Fibroblast of pulmonary artery (primary cell): ENCODE measurements at regions not wholly inside any gene's neighbourhood (a gene's known extent, or its start where the extent isn't known, plus 50 kb on each side); places are given as distances from the start of the nearest gene placed in this dataset.
"Not testable (repeated sequence)": the region's sequence is repeated elsewhere in the genome, so short reads cannot be mapped to it uniquely, and the experiment has no call there.

ENCODE experiments used
- DNase-seq: peaks from one replicate; pipeline ENCODE4 v3.0.0-alpha.2; 2010; ENCODE audit warnings: low read depth
- H3K4me3 ChIP-seq: replicated peaks from 2 replicates; pipeline ENCODE4 v1.5.1; 2011; ENCODE audit warnings: low read depth, mild to moderate bottlenecking, control low read depth, low read length, moderate library complexity
- TF ChIP-seq, protein P1 (sequence below): IDR thresholded peaks from 2 replicates; pipeline ENCODE4 v1.5.1; 2011; ENCODE audit warnings: mild to moderate bottlenecking, control low read depth, low read length, inconsistent platforms; ENCODE audit errors: missing control alignments

DNA sequence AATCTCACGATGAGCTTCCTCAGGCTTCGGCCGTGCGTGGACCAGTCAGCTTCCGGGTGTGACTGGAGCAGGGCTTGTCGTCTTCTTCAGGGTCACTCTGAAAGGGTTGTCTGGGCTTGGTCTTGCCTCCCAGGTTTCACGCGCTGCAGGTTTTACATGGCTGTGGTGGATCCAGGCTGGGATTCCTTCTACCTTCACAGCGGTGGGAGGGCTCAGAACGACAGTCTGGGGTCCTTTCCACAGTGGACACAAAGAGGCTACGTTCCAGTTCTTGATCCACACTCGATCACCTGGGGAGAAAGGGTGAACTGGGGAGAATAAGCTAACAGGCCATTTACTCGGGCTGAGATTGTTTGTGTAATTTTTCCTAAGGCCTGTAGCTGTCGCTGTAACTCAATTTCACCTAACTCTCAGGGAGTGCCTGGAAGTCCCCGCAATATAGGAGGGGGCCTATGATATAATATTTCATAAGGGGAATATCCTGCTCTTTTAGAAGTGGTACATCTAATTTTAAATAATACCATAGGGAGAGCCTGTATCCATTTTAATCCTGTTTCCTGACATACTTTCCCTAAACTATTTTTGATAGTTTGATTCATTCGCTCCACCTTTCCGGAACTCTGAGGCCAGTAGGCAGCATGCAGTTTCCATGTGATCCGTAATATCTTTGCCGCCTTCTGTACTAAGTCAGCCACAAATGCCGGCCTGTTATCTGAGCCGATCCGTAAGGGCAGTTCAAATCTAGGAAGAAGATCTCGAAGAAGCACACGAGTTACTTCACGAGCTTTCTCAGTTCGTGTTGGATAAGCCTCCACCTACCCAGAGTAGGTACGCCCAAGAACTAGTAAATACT is 97.4 kb upstream of the ZNF195 start:
- not testable (repeated sequence) for DNase-seq, H3K4me3 ChIP-seq
- TF ChIP-seq, protein P1, sequence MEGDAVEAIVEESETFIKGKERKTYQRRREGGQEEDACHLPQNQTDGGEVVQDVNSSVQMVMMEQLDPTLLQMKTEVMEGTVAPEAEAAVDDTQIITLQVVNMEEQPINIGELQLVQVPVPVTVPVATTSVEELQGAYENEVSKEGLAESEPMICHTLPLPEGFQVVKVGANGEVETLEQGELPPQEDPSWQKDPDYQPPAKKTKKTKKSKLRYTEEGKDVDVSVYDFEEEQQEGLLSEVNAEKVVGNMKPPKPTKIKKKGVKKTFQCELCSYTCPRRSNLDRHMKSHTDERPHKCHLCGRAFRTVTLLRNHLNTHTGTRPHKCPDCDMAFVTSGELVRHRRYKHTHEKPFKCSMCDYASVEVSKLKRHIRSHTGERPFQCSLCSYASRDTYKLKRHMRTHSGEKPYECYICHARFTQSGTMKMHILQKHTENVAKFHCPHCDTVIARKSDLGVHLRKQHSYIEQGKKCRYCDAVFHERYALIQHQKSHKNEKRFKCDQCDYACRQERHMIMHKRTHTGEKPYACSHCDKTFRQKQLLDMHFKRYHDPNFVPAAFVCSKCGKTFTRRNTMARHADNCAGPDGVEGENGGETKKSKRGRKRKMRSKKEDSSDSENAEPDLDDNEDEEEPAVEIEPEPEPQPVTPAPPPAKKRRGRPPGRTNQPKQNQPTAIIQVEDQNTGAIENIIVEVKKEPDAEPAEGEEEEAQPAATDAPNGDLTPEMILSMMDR = peak; percentile 16

DNA sequence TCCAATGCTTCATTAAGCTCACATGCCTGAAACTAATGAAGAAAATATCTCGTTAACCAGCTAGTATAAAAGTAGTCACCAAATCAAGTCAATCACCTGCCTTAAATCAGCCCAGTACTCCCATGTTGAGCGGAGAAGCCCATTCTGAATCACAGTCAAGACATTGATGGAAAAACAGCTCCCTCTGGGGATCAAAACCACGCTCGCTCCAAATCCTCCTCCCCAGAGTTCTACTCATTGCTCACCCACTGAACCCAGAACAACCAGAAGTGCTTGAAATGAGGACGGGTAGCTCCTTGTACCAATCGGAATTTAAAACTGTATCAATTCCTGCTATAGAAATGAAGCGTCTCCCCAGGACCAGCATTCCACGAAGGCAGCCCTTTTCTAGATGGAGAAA is 90.0 kb upstream of the ZNF195 start:
- not testable (repeated sequence) for DNase-seq, H3K4me3 ChIP-seq

DNA sequence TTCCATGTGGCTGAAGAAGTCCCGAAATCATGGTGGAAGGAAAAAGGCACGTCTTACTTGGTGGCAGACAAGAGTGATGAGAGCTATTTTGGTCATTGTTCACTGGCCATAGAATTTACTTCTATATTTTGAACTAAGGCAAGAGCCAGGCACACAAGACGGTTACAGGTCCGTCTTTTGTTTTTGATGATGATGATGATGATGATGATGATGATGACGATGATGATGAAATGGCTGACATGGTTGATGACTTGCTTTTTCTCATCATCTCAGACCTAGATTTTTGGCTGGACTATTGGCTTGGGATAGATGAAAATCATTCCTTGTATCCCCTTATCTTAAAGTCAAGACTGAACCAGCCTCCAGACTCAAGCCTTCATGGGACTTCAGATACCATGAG is 88.7 kb upstream of the ZNF195 start:
- H3K4me3 ChIP-seq, DNase-seq: not testable (repeated sequence)

DNA sequence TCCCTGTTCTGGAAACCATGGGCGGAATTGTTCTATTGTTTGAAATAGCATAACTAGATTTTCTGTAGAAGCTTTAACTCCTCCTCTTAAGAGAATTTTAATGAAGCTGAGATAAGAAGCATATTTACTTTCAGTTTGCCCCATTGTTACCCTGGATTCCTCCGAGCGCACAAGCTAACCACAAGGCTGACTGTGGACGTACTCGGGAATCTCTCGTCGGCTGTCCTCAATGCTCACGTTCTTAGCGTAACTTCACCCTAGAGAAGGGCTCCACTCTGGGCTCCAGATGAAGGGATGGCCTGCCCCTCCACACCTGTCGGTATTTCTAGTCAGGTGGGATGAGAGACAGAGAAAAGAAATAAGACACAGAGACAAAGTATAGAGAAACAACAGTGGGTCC is 76.7 kb upstream of the ZNF195 start:
- H3K4me3 ChIP-seq, DNase-seq: not testable (repeated sequence)

DNA sequence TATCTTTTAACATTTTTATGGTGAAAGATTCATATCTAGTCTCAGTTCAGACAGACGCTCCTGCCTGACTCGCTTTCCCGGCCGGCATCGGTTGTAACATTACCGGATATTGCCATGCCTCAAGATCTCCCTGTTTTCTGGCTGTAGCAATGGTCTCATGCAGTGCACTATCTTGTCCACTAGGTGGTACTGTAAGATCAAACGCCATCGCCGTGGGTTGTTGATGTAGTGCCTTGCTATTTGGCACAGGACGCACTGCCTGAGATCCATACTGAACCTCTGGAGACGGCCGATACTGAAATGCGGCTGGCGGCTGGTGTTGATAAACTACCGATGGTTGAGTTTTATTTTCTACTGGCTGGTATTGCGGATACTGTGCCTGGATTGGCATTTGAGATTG is 75.9 kb upstream of the ZNF195 start:
- peak; percentile 74 for DNase-seq
- not testable (repeated sequence) for H3K4me3 ChIP-seq
- TF ChIP-seq, protein P1 = peak; percentile 53

DNA sequence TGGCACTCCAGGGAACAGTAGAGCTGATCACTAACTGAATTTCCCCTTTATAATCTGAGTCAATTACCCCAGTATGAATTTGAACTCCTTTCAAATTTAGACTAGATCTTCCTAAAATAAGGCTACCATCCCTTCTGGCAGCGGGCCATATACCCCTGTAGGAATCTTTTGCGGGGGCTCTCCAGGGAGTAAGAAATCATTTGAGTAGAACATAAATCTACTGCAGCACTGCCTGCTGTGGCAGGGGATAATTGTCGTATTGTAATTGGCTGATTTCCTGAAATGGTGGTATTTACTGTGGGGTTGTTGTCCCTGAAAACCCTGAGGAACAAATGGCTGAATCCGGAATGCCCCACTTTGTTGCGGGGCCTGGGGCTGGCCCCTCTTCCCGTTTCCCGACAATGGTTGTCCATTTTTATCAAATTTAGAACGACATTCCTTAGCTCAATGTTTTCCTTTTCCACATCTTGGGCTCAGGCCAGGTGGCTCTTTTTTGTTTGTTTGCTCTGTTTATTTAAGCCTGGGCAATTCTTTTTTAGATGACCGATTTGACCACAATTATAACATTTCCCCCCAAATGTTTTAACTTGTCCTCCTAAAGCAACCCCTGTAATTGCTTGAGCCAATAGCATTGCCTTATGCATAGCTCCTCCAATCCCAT is 74.8 kb upstream of the ZNF195 start:
- not testable (repeated sequence) for H3K4me3 ChIP-seq, DNase-seq

DNA sequence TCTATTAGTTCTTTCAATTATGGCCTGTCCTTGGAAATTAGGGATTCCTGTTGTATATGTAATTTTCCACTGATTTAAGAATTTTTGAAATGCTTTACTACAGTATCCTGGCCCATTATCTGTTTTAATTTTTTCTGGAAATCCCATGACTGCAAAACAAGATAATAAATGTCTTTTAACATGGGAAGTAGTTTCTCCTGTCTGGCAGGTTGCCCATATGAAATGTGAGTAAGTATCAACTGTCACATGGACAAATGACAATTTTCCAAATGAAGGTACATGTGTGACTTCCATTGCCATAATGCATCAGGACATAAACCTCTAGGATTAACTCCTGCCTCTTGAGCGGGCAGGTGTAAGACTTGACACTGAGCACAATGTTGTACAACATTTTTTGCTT is 71.9 kb upstream of the ZNF195 start:
- DNase-seq, H3K4me3 ChIP-seq: not testable (repeated sequence)

DNA sequence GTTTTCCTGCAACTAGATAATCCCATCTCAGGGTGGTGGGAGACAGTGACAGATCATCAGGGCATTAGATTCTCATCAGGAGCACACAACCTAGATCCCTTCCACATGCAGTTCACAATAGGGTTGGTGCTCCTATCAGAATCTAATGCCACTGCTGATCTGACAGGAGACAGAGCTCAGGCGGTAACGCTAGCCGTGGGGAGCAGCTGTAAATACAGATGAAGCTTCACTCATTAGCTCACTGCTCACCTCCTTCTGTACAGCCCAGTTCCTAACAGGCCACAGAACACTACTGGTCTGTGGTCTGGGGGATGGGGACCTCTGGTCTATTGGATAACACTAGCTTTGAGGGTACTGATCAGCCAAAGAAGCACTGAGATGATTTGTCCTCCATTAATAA is 66.6 kb upstream of the ZNF195 start:
- DNase-seq, H3K4me3 ChIP-seq: not testable (repeated sequence)

DNA sequence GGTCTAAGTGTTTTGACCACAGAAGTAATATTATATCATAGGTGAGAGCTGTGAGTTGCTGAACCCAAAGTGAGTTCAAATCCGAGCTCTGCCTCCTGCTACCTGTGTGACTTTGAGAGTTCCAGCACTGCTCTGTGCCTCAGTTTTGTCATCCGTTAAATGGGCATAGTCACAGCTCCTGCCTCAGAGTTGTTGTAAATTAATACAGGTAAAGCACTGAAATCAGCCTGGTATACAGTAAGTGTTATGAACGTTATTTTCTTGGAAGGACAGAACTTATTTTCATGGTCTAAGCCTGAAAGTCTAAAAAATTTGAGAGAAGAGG is 65.4 kb upstream of the ZNF195 start:
- H3K4me3 ChIP-seq, DNase-seq: not testable (repeated sequence)

DNA sequence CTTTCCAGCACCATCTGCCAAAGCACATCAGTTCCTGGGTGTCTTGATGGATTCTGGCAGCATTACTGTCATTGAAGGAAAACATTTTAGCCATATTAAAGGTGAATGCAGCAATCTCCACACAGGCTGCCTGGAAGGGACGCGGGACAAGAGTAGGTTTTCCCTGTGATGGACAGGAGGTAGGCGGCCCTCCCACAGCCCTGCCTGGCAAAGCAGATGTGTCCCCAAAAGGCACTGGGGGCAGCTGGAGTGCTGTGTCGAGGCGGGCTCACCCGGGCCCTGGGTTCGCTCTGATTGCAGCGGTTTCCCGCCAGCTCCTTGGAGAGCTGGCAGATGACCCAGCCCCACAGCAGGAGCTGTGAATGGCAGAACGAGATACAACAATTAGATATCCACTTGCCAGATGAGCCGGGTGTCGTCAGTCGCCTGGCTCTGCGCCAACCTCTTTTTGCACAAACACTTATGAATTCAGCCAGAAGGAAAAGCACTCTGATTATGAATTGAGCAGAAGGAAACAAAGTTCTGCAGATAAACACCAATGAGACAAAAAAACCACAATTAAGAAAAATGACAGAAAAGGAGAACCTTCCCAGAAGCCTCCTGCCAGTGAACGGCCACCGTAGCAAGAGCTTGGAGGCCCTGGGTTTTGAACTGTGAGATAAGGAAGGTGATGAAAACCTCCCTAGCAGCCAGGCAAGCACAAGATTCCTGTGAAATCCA is 64.9 kb upstream of the ZNF195 start:
- not testable (repeated sequence) for H3K4me3 ChIP-seq, DNase-seq

DNA sequence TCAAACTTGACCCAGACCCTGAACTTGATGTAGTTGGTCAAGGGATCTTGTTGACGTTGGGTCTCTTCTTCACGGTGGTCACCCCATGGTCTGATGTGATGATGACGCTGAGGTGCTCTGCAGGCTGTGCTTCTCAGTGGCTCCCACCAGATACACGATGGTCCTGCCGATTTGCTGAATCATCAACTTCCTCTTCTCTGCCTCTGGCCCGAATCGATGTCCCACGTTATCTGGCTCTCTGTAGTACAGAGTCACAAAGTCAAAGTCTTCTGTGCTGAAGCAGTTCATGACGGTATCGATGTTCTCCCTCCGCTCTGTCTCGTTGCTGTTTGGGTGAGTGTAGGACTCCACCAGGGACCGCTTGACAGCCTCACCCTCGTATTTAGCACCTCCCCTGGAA is 58.5 kb upstream of the ZNF195 start:
- not testable (repeated sequence) for DNase-seq, H3K4me3 ChIP-seq

DNA sequence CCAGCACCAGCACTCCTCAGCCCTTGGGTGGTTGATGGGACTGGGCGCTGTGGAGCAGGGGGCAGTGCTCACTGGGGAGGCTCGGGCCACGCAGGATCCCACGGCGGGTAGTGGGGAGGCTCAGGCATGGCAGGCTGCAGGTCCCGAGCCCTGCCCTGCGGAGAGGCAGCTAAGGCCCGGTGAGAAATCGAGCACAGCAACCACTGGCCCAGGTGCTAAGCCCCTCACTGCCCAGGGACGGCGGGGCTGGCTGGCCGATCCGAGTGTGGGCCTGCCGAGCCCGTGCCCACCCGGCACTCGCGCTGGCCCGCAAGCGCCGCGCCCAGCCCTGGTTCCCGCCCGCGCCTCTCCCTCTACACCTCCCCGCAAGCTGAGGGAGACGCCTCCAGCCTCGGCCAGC is 56.0 kb upstream of the ZNF195 start:
- H3K4me3 ChIP-seq = no peak overlapping the region
- TF ChIP-seq, protein P1 = no peak
- DNase-seq = no peak

DNA sequence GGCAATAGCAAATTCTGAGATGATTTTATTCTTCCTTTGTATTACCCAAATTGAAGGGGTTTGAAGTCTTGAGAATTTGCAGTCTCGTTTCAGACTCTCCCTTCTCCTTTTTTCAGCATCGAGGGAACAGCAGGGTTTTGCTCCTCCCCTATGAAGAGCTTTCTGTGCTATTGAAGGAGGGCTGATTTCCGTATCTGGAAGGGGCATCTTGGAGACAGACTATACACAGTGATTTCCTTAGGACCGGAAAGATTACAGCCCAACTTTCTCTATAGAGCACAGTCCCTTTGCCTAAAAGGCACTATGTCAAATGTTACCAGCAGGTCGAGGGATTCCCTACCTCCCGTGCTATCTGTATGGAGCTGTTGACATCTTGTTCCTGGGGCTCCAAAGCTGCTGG is 50.2 kb upstream of the ZNF195 start:
- not testable (repeated sequence) for DNase-seq

More for the DNA sequence above, 50.2 kb upstream of the ZNF195 start:
- H3K4me3 ChIP-seq = not testable (repeated sequence)
